Erythroblast (primary cell): ENCODE measurements at regions not wholly inside any gene's neighbourhood (a gene's known extent, or its start where the extent isn't known, plus 50 kb on each side); places are given as distances from the start of the nearest gene placed in this dataset.

Experiments
- GATA1 ChIP-seq: IDR thresholded peaks from 2 replicates; pipeline ENCODE4 v1.6.1; 2011; ENCODE audit warnings: low read depth, mild to moderate bottlenecking, control low read depth, low read length, moderate library complexity
- POLR2A ChIP-seq: IDR thresholded peaks from 2 replicates; pipeline ENCODE4 v1.6.1; 2011; ENCODE audit warnings: mild to moderate bottlenecking, low read length

DNA sequence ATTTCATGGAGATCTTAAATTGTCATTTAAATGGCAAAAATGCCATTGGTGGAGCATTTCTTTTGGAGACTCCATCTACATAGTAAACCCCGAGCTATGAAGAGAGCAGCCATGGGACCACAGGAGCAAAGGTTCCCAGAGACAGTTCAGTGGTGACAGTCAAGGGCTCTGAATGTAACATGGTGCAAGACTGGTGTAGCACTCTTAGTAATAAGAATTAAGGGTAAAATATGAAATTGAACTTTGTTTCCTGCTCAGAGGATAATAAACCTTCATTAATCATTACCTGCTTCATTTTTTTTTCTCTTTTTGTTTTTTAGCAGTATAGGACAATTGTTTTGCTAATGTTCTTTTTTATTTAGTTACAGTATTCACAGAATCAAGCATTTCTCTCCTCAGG lies 717.5 kb upstream of the POM121L12 start:
- TF ChIP-seq POLR2A, result no peak
- TF ChIP-seq GATA1, result no peak
